Esophagus squamous epithelium (tissue), 4 donors: ENCODE measurements at regions not wholly inside any gene's neighbourhood (a gene's known extent, or its start where the extent isn't known, plus 50 kb on each side); places are given as distances from the start of the nearest gene placed in this dataset.
A peak's percentile ranks its signal among the peaks of the same experiment; 100 is the strongest.

Experiments
- POLR2A ChIP-seq, 4 donors: fragments of 450-650 bp; IDR thresholded peaks; one replicate each; pipeline ENCODE4 v1.6.1; 2017; ENCODE audit warnings: antibody characterized with exemption in 4 of 4, mild to moderate bottlenecking in 4 of 4, moderate library complexity in 3 of 4
- TF ChIP-seq, protein P1 (sequence below), 6 experiments: fragments of 450-650 bp in 4 of 6; fragments of 200-600 bp in 2 of 6; sonication (generic) in 2 of 6; IDR thresholded peaks; one replicate each; pipeline ENCODE4 v1.5.1; 2016 to 2019; ENCODE audit warnings: antibody characterized with exemption in 6 of 6, mild to moderate bottlenecking in 4 of 6, moderate library complexity in 4 of 6

DNA sequence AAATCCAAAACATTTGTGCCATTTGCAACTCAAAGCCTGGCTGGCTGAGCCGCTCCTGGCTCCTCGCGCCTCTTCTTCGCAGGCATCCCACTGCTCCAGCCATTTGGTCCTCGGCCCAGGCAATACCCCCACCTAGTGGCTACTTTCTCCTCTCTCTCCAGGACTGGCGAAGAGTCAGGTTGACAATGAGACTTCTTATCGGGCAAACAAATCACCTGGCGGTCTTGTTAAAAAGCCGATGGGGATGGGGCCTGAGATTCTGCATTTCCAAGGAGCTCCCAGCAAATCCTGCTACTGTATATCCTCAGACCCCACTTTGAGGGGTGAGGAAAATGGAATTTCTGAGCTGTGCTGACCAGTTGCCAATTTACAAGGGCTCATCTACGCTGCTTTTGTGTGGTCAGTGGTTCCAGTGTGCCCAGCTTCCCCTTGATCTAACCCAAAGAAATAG is 89.0 kb downstream of the ISX start:
- TF ChIP-seq, protein P1, sequence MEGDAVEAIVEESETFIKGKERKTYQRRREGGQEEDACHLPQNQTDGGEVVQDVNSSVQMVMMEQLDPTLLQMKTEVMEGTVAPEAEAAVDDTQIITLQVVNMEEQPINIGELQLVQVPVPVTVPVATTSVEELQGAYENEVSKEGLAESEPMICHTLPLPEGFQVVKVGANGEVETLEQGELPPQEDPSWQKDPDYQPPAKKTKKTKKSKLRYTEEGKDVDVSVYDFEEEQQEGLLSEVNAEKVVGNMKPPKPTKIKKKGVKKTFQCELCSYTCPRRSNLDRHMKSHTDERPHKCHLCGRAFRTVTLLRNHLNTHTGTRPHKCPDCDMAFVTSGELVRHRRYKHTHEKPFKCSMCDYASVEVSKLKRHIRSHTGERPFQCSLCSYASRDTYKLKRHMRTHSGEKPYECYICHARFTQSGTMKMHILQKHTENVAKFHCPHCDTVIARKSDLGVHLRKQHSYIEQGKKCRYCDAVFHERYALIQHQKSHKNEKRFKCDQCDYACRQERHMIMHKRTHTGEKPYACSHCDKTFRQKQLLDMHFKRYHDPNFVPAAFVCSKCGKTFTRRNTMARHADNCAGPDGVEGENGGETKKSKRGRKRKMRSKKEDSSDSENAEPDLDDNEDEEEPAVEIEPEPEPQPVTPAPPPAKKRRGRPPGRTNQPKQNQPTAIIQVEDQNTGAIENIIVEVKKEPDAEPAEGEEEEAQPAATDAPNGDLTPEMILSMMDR (IDR thresholded peaks at IDR 0.05) = peak in 5 of 6 experiments; percentile 45 to 59 (median 57)
- TF ChIP-seq POLR2A (IDR thresholded peaks at IDR 0.05) = no peak
